Tibial nerve (tissue), 4 donors: ENCODE measurements at regions not wholly inside any gene's neighbourhood (a gene's known extent, or its start where the extent isn't known, plus 50 kb on each side); places are given as distances from the start of the nearest gene placed in this dataset. TPM values are rescaled to one million over a fixed set of nuclear protein-coding genes. Genes with fewer than 3 reads are reported as not detected.

Experiments
- DNase-seq, 2 donors: peaks; one replicate each; pipeline ENCODE4 v3.0.0-alpha.2; 2019; ENCODE audit warnings: low spot score in 2 of 2
- H3K27ac ChIP-seq, 4 donors: fragments of 200-600 bp; sonication (generic) in 3 of 4; one replicate each; pipeline ENCODE4 v1.5.1; 2017 to 2019; ENCODE audit warnings: mild to moderate bottlenecking in 1 of 4
- H3K27me3 ChIP-seq, 2 donors: fragments of 200-600 bp; sonication (generic) in 1 of 2; one replicate each; pipeline versions ENCODE4 v1.5.1 to v1.6.0; 2017 to 2019
- H3K36me3 ChIP-seq, 3 donors: fragments of 200-600 bp; sonication (generic); one replicate each; pipeline ENCODE4 v1.5.1; 2018 to 2019
- H3K4me1 ChIP-seq, 4 donors: fragments of 200-600 bp; sonication (generic) in 3 of 4; one replicate each; pipeline ENCODE4 v1.5.1; 2017 to 2019
- H3K4me3 ChIP-seq, 4 donors: fragments of 200-600 bp; sonication (generic) in 3 of 4; one replicate each; pipeline ENCODE4 v1.5.1; 2017 to 2019; ENCODE audit warnings: mild to moderate bottlenecking in 1 of 4, moderate library complexity in 1 of 4
- H3K9me3 ChIP-seq, 4 donors: fragments of 200-600 bp; sonication (generic) in 3 of 4; one replicate each; pipeline ENCODE4 v1.5.1; 2017 to 2019
- EP300 ChIP-seq, 2 donors: sonication (generic); formaldehyde crosslinking; IDR thresholded peaks; one replicate each; pipeline ENCODE4 v1.6.1; 2017; ENCODE audit warnings: antibody characterized with exemption in 2 of 2, mild to moderate bottlenecking in 1 of 2
- POLR2A ChIP-seq, 2 donors: fragments of 450-650 bp; IDR thresholded peaks; one replicate each; pipeline ENCODE4 v1.6.1; 2017; ENCODE audit warnings: antibody characterized with exemption in 2 of 2, mild to moderate bottlenecking in 2 of 2, moderate library complexity in 2 of 2
- WGBS, 2 donors: methylation state at CpG; one replicate each; pipeline ENCODE4 v1.1.5; 2018; 5-methylcytosine and 5-hydroxymethylcytosine counted together
- small RNA-seq: library from RNA; depleted of rRNA; stranded (forward); fragments of <200 nt; gene quantifications from one replicate; pipeline ENCODE3, GENCODE V24; 2016
- TF ChIP-seq, protein P1 (sequence below), 5 experiments: fragments of 200-600 bp in 3 of 5; fragments of 450-650 bp in 2 of 5; sonication (generic) in 3 of 5; IDR thresholded peaks; one replicate each; pipeline ENCODE4 v1.5.1; 2016 to 2019; ENCODE audit warnings: antibody characterized with exemption in 5 of 5, mild to moderate bottlenecking in 3 of 5, moderate library complexity in 2 of 5

DNA sequence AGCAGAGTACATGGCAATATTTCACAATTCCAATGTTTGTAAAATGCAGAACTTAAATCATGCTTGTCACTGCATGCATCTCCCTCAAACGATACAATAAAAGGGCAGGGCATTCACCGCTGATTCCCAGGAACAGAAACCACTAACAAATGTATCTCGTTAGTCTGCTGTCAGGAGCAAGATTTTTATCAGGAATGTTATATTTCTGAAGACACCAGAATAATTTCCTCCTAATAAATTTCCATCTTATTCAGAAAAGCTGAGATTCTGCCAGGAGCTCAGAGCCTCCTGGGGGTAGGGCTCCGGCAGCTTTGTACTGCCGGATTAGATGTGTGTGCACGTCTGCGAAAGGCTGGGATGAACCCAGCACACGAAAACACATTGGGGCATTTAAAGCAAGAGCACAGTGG, 54.0 kb upstream of the LDB2 start:
- TF ChIP-seq POLR2A (IDR thresholded peaks at IDR 0.05): no peak
- no peak for TF ChIP-seq EP300 (IDR thresholded peaks at IDR 0.05)
- TF ChIP-seq, protein P1, sequence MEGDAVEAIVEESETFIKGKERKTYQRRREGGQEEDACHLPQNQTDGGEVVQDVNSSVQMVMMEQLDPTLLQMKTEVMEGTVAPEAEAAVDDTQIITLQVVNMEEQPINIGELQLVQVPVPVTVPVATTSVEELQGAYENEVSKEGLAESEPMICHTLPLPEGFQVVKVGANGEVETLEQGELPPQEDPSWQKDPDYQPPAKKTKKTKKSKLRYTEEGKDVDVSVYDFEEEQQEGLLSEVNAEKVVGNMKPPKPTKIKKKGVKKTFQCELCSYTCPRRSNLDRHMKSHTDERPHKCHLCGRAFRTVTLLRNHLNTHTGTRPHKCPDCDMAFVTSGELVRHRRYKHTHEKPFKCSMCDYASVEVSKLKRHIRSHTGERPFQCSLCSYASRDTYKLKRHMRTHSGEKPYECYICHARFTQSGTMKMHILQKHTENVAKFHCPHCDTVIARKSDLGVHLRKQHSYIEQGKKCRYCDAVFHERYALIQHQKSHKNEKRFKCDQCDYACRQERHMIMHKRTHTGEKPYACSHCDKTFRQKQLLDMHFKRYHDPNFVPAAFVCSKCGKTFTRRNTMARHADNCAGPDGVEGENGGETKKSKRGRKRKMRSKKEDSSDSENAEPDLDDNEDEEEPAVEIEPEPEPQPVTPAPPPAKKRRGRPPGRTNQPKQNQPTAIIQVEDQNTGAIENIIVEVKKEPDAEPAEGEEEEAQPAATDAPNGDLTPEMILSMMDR (IDR thresholded peaks at IDR 0.05): no peak
- DNase-seq: no peak
- Histone ChIP-seq H3K27ac (peak overlapping the region in 1 of 4 donors; percentile 17), H3K27me3 (no peaks in the 10 kb centered on the region), H3K4me3 (peak overlapping the region in 2 of 4 donors; percentile 3 to 26), H3K9me3 (peaks cover 0 to 23% (median 0%) of the 10 kb centered on the region in 4 donors), H3K4me1 (peaks cover 0 to 18% (median 0%) of the 10 kb centered on the region in 4 donors), H3K36me3 (no peaks in the 10 kb centered on the region)
- WGBS, 2 donors: 19 to 39% methylated on average over 8 of the region's 8 CpGs

Small RNA genes in the stretch of these regions (small RNA-seq; reads per million reads assigned to genes)
- gene MTND5P4: not detected
- gene SNORA75B: not detected
